ENCODE measurements at regions not wholly inside any gene's neighbourhood (a gene's known extent, or its start where the extent isn't known, plus 50 kb on each side); places are given as distances from the start of the nearest gene placed in this dataset.

- H3K4me3 ChIP-seq (ENCODE audit: insufficient read depth, low read depth, low read length): no peak overlapping the region
- H3K36me3 ChIP-seq (replicated peaks; ENCODE audit: control insufficient read depth, insufficient read depth, low read length): no peaks in the 10 kb centered on the region
- peak; percentile 73 for DNase-seq
- H3K27me3 ChIP-seq (ENCODE audit: control insufficient read depth, insufficient read depth, low read length): no peaks in the 10 kb centered on the region
Observed at GRCh38 chr7:1361756-1362125, 97.5 kb downstream of the MICALL2 start.

GRCh38 chr7:1362301-1362700 is 97.0 kb downstream of the MICALL2 start:
- Histone ChIP-seq H3K4me3 (ENCODE audit: insufficient read depth, low read depth, low read length) (no peak overlapping the region), H3K27me3 (ENCODE audit: control insufficient read depth, insufficient read depth, low read length) (no peaks in the 10 kb centered on the region), H3K36me3 (replicated peaks; ENCODE audit: control insufficient read depth, insufficient read depth, low read length) (no peaks in the 10 kb centered on the region)
- DNase-seq: peak; percentile 54

- H3K4me3 ChIP-seq (ENCODE audit: insufficient read depth, low read depth, low read length): no peak overlapping the region
- H3K36me3 ChIP-seq (replicated peaks; ENCODE audit: control insufficient read depth, insufficient read depth, low read length): no peaks in the 10 kb centered on the region
- peaks cover 8% of the 10 kb centered on the region for H3K27me3 ChIP-seq (ENCODE audit: control insufficient read depth, insufficient read depth, low read length)
- peak; percentile 68 for DNase-seq
Observed at GRCh38 chr7:1364068-1364905, 95.0 kb downstream of the MICALL2 start.

DNA sequence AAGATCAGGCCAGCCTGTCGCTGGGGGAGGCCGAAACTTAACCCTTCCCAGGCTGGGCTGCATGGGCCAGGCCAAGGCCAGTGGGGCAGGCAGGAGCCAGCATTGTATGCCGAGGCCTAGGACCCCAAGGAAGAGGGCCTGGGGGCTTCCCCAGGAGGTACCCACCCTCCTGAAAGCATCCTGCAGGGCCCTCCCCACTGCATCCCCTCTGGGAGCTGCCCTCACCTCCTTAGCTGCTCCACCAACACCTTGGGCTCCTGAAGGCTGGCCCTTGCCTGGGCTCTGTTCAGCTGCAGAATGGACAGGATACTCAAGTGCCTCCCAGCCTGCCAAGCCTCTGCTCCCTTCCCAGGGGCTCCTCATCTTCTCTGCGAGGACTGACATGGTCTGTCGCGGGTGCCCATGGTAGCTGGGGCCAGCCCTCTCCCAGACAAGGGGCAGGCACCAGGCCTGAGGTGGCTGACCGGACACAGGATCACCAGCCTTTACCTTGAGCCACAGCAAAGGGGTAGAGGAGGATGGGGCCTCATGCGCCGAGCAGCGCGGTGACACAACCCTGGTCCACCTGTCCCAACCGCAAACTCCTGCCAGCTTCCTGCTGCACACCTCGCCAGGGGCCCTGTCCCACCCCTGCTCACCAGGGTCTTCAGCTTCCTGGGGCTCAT is 94.2 kb downstream of the MICALL2 start:
- DNase-seq: peak; percentile 57
- no peak overlapping the region for H3K4me3 ChIP-seq (ENCODE audit: insufficient read depth, low read depth, low read length)
- no peaks in the 10 kb centered on the region for H3K36me3 ChIP-seq (replicated peaks; ENCODE audit: control insufficient read depth, insufficient read depth, low read length)
- peaks cover 12% of the 10 kb centered on the region for H3K27me3 ChIP-seq (ENCODE audit: control insufficient read depth, insufficient read depth, low read length)

DNA sequence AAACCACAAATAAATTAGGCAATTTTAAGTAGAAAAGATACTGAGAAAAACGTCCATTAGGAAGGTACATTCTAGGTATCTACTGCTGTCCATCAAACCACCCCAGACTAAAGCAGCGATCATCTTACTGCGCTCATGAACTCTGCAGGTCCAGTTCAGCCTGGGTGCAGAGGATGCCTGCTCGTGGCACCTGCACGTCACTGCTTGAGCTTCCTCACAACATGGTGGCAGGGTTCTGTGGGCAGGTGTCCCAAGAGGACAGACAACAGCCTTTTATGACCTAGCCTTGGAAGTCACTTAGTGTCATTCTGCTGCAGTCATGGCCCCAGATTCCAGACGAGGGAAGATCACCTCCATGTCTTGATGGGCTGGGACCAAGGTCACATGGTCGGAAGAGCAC is 93.4 kb downstream of the MICALL2 start:
- peaks cover 17% of the 10 kb centered on the region for H3K27me3 ChIP-seq (ENCODE audit: control insufficient read depth, insufficient read depth, low read length)

GRCh38 chr7:1366801-1367405 is 92.4 kb downstream of the MICALL2 start:
- Histone ChIP-seq H3K4me3 (ENCODE audit: insufficient read depth, low read depth, low read length) (no peak overlapping the region), H3K27me3 (ENCODE audit: control insufficient read depth, insufficient read depth, low read length) (peaks cover 18% of the 10 kb centered on the region), H3K36me3 (replicated peaks; ENCODE audit: control insufficient read depth, insufficient read depth, low read length) (no peaks in the 10 kb centered on the region)
- peak; percentile 47 for DNase-seq

More for the DNA sequence above, 93.4 kb downstream of the MICALL2 start:
- peak; percentile 37 for DNase-seq
- H3K36me3 ChIP-seq (replicated peaks; ENCODE audit: control insufficient read depth, insufficient read depth, low read length): no peaks in the 10 kb centered on the region
- no peak overlapping the region for H3K4me3 ChIP-seq (ENCODE audit: insufficient read depth, low read depth, low read length)

- H3K36me3 ChIP-seq (replicated peaks; ENCODE audit: control insufficient read depth, insufficient read depth, low read length): no peaks in the 10 kb centered on the region
- peaks cover 18% of the 10 kb centered on the region for H3K27me3 ChIP-seq (ENCODE audit: control insufficient read depth, insufficient read depth, low read length)
- peak; percentile 49 for DNase-seq
- H3K4me3 ChIP-seq (ENCODE audit: insufficient read depth, low read depth, low read length): no peak overlapping the region
Observed at GRCh38 chr7:1367501-1368183, 91.6 kb downstream of the MICALL2 start.

DNA sequence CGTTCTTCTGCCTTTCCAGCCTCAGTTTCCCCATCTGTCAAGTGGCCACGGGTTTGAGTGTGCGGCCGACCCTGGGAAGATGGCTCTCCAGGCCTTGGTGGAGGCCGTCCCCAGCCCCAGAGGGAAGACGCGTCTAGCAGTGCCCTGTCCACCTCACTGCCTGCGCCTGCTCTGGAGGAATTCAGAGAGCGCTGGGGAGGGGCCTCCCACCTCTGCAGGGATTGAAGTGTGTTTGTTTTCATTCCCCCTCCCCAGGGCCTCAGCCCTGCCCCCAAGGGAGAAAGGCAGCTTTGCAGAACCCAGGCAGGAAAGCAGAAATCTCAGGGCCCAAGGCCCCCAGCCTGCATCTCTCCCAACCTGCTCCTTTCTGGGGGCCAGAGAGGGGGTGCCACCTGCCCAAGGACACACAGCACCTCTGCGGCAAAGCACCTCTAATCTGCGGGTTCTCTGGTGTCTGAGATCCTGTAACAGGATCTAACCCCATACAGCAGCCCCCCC is 91.0 kb downstream of the MICALL2 start:
- H3K27me3 ChIP-seq (ENCODE audit: control insufficient read depth, insufficient read depth, low read length): peaks cover 18% of the 10 kb centered on the region
- DNase-seq: peak; percentile 78
- H3K4me3 ChIP-seq (ENCODE audit: insufficient read depth, low read depth, low read length): no peak overlapping the region
- no peaks in the 10 kb centered on the region for H3K36me3 ChIP-seq (replicated peaks; ENCODE audit: control insufficient read depth, insufficient read depth, low read length)

DNA sequence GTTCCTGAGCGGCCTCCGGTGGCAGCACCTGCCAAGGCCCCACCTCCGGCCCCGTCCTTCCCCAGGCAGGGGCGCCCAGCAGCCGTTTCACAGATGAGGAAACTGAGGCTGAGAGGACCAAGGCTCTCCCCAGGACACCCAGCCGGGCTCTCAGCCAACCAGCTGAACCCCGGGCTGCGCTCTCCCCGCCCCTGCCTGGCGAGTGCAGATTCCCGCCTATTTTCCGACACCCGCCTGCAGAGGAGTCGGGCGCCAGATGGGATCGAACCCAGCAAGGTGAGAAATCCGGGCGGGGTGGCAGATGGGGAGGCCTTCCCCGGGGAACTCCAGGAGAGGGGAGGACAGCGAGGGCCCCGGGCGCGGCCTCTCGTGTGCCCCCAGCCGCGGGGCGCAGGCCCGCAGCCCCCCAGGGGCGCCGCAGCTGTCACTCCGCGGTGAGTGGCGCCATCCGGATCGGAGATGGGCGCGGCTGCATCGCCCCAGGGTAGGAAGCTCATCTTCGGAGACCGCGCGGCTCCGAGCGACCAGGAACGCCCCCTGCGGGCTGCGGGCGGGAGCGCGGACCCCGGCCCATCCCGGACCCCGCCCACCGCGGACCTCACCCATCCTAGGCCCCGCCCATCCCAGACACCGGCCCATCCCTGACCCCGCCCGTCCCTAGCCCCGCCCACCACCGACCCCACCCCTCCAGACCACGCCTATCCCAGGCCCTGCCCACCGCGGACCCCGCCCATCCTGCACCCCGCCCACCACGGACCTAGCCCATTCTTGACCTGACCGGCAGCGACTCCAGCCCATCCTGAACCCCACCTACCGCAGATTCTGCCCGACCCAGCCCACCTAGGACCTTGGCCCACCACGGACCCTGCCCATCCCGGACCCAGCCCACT is 90.3 kb downstream of the MICALL2 start:
- Histone ChIP-seq H3K36me3 (replicated peaks; ENCODE audit: control insufficient read depth, insufficient read depth, low read length) (no peaks in the 10 kb centered on the region), H3K4me3 (ENCODE audit: insufficient read depth, low read depth, low read length) (peak overlapping the region; percentile 39), H3K27me3 (ENCODE audit: control insufficient read depth, insufficient read depth, low read length) (peaks cover 18% of the 10 kb centered on the region)
- DNase-seq: peak; percentile 100

GRCh38 chr7:1369916-1370657 is 89.2 kb downstream of the MICALL2 start:
- H3K4me3 ChIP-seq (ENCODE audit: insufficient read depth, low read depth, low read length): peak overlapping the region; percentile 33; the same call in 1 of the 2 replicates
- DNase-seq: peak; percentile 65
- no peaks in the 10 kb centered on the region for H3K36me3 ChIP-seq (replicated peaks; ENCODE audit: control insufficient read depth, insufficient read depth, low read length)
- H3K27me3 ChIP-seq (ENCODE audit: control insufficient read depth, insufficient read depth, low read length): peaks cover 18% of the 10 kb centered on the region

- DNase-seq: no peak
- no peak overlapping the region for H3K4me3 ChIP-seq (ENCODE audit: insufficient read depth, low read depth, low read length)
- H3K27me3 ChIP-seq (ENCODE audit: control insufficient read depth, insufficient read depth, low read length): peaks cover 18% of the 10 kb centered on the region
- no peaks in the 10 kb centered on the region for H3K36me3 ChIP-seq (replicated peaks; ENCODE audit: control insufficient read depth, insufficient read depth, low read length)
Observed at GRCh38 chr7:1370738-1371137, 88.5 kb downstream of the MICALL2 start.

DNA sequence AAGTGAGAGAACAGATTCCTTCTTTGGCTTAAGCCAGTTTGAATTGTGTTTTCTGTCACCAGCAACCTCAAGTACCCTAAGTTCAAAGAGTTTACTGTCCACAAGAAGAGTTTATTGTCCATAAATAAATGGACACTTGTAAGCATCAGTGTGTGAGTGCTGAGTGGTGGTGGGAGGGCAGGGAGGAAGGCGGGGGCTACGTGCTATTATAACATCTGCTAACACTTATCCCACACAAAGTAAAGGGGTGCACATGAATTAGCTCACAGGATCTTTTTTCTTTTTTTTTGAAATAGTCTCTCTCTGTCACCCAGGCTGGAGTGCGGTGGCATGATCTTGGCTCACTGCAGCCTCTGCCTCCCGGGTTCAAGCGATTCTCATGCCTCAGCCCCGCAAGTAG is 87.2 kb downstream of the MICALL2 start:
- H3K27me3 ChIP-seq (ENCODE audit: control insufficient read depth, insufficient read depth, low read length): peaks cover 18% of the 10 kb centered on the region
- peak; percentile 7 for DNase-seq
- no peaks in the 10 kb centered on the region for H3K36me3 ChIP-seq (replicated peaks; ENCODE audit: control insufficient read depth, insufficient read depth, low read length)
- H3K4me3 ChIP-seq (ENCODE audit: insufficient read depth, low read depth, low read length): no peak overlapping the region

- H3K4me3 ChIP-seq (ENCODE audit: insufficient read depth, low read depth, low read length): no peak overlapping the region
- no peaks in the 10 kb centered on the region for H3K36me3 ChIP-seq (replicated peaks; ENCODE audit: control insufficient read depth, insufficient read depth, low read length)
- peak; percentile 19 for DNase-seq
- peaks cover 15% of the 10 kb centered on the region for H3K27me3 ChIP-seq (ENCODE audit: control insufficient read depth, insufficient read depth, low read length)
Observed at GRCh38 chr7:1372671-1373379, 86.4 kb downstream of the MICALL2 start.

Measured in H7 (cell line).